OCI-LY3 (cell line): ENCODE measurements at regions not wholly inside any gene's neighbourhood (a gene's known extent, or its start where the extent isn't known, plus 50 kb on each side); places are given as distances from the start of the nearest gene placed in this dataset.

Source experiments
- H2AFZ ChIP-seq: fragments of 200-600, 300-600 bp; shearing (Covaris generic); 2 replicates; pipeline ENCODE4 v1.6.0; 2014; ENCODE audit warnings: antibody characterized with exemption, low read depth, low read length
- H3K27ac ChIP-seq: fragments of 200-600, 300-600 bp; sonication (generic); 2 replicates; pipeline ENCODE4 v1.5.1; 2014; ENCODE audit warnings: mild to moderate bottlenecking, low read length, moderate library complexity, mixed read lengths
- H3K27me3 ChIP-seq: fragments of 200-600, 300-600 bp; sonication (generic); 2 replicates; pipeline ENCODE4 v1.6.1; 2014; ENCODE audit warnings: low read depth, low read length, mixed read lengths
- H3K36me3 ChIP-seq: fragments of 200-600, 300-600 bp; sonication (generic); replicated peaks from 2 replicates; pipeline ENCODE3; 2014; ENCODE audit warnings: low read depth, low read length, mixed read lengths
- H3K4me1 ChIP-seq: fragments of 300-600, 200-600 bp; sonication (generic); 2 replicates; pipeline ENCODE4 v1.6.1; 2014; ENCODE audit warnings: low read length, mixed read lengths
- H3K4me2 ChIP-seq: fragments of 200-600, 300-600 bp; sonication (generic); 2 replicates; pipeline ENCODE4 v1.6.1; 2014; ENCODE audit warnings: low read length, mixed read lengths
- H3K4me3 ChIP-seq: fragments of 300-600, 200-600 bp; sonication (generic); 2 replicates; pipeline ENCODE4 v1.5.1; 2014; ENCODE audit warnings: antibody characterized with exemption, mild to moderate bottlenecking, low read length, moderate library complexity
- H3K79me2 ChIP-seq: fragments of 300-600, 200-600 bp; shearing (Covaris generic); 2 replicates; pipeline ENCODE4 v1.6.1; 2014; ENCODE audit warnings: mild to moderate bottlenecking, low read length, mixed read lengths
- H3K9ac ChIP-seq: fragments of 300-600, 200-600 bp; shearing (Covaris generic); 2 replicates; pipeline ENCODE4 v1.6.0; 2014; ENCODE audit warnings: mild to moderate bottlenecking, low read length, moderate library complexity
- H3K9me3 ChIP-seq: fragments of 200-600, 300-600 bp; shearing (Covaris generic); 2 replicates; pipeline ENCODE4 v1.6.1; 2014; ENCODE audit warnings: low read length, mixed read lengths; ENCODE audit not compliant: insufficient read depth
- H4K20me1 ChIP-seq: fragments of 200-600, 300-600 bp; sonication (generic); 2 replicates; pipeline ENCODE4 v1.6.1; 2016; ENCODE audit warnings: low read length, mixed read lengths; ENCODE audit not compliant: insufficient read depth
- CTCF ChIP-seq: fragments of 200-600, 300-600 bp; sonication (generic); IDR thresholded peaks from 2 replicates; pipeline ENCODE4 v1.5.1; 2014; ENCODE audit warnings: antibody characterized with exemption, low read length, low read depth
- EZH2phosphoT487 ChIP-seq: fragments of 200-600 bp; shearing (Covaris generic); IDR thresholded peaks from 2 replicates; pipeline ENCODE4 v1.6.1; 2018; ENCODE audit warnings: antibody characterized with exemption, mixed run types, low read depth

- H3K4me2 ChIP-seq = no peak overlapping the region
These were observed 98.2 kb upstream of the SETBP1 start for GRCh38 chr18:44582456-44582855.

GRCh38 chr18:44584900-44585299 lies 95.8 kb upstream of the SETBP1 start:
- no peaks in the 10 kb centered on the region for H3K79me2 ChIP-seq
- no peaks in the 10 kb centered on the region for H4K20me1 ChIP-seq
- no peaks in the 10 kb centered on the region for H3K4me1 ChIP-seq
- H3K36me3 ChIP-seq = no peaks in the 10 kb centered on the region
- no peak overlapping the region for H3K4me2 ChIP-seq
- H3K9me3 ChIP-seq = no peaks in the 10 kb centered on the region
- no peak overlapping the region for H3K9ac ChIP-seq
- no peak overlapping the region for H2AFZ ChIP-seq
- H3K27ac ChIP-seq = no peak overlapping the region
- H3K4me3 ChIP-seq = no peak overlapping the region
- no peaks in the 10 kb centered on the region for H3K27me3 ChIP-seq
- TF ChIP-seq EZH2phosphoT487 = no peak
- no peak for TF ChIP-seq CTCF

More at GRCh38 chr18:44582456-44582855, 98.2 kb upstream of the SETBP1 start:
- no peaks in the 10 kb centered on the region for H3K27me3 ChIP-seq
- H3K4me3 ChIP-seq = no peak overlapping the region
- no peaks in the 10 kb centered on the region for H3K36me3 ChIP-seq
- no peaks in the 10 kb centered on the region for H4K20me1 ChIP-seq
- no peaks in the 10 kb centered on the region for H3K4me1 ChIP-seq
- no peak overlapping the region for H3K9ac ChIP-seq
- no peak overlapping the region for H2AFZ ChIP-seq
- TF ChIP-seq EZH2phosphoT487 (no peak), CTCF (no peak)
- no peaks in the 10 kb centered on the region for H3K79me2 ChIP-seq
- no peak overlapping the region for H3K27ac ChIP-seq
- no peaks in the 10 kb centered on the region for H3K9me3 ChIP-seq

GRCh38 chr18:44586782-44587524 lies 93.7 kb upstream of the SETBP1 start:
- Histone ChIP-seq H3K4me3 (no peak overlapping the region), H3K27ac (no peak overlapping the region), H3K9me3 (no peaks in the 10 kb centered on the region), H3K4me2 (no peak overlapping the region), H3K79me2 (no peaks in the 10 kb centered on the region), H3K4me1 (no peaks in the 10 kb centered on the region), H3K9ac (no peak overlapping the region), H3K27me3 (no peaks in the 10 kb centered on the region), H2AFZ (no peak overlapping the region), H4K20me1 (no peaks in the 10 kb centered on the region), H3K36me3 (no peaks in the 10 kb centered on the region)
- no peak for TF ChIP-seq CTCF
- no peak for TF ChIP-seq EZH2phosphoT487

GRCh38 chr18:44588508-44588907 lies 92.2 kb upstream of the SETBP1 start:
- H2AFZ ChIP-seq = no peak overlapping the region
- H3K4me2 ChIP-seq = no peak overlapping the region
- no peaks in the 10 kb centered on the region for H3K27me3 ChIP-seq
- no peaks in the 10 kb centered on the region for H3K36me3 ChIP-seq
- H3K4me1 ChIP-seq = no peaks in the 10 kb centered on the region
- TF ChIP-seq CTCF (no peak), EZH2phosphoT487 (no peak)
- no peak overlapping the region for H3K4me3 ChIP-seq
- H3K79me2 ChIP-seq = no peaks in the 10 kb centered on the region
- no peak overlapping the region for H3K27ac ChIP-seq
- H4K20me1 ChIP-seq = no peaks in the 10 kb centered on the region
- no peak overlapping the region for H3K9ac ChIP-seq
- no peaks in the 10 kb centered on the region for H3K9me3 ChIP-seq
